ENCODE measurements at regions not wholly inside any gene's neighbourhood (a gene's known extent, or its start where the extent isn't known, plus 50 kb on each side); places are given as distances from the start of the nearest gene placed in this dataset.
"Not testable (repeated sequence)": the region's sequence is repeated elsewhere in the genome, so short reads cannot be mapped to it uniquely, and the experiment has no call there.

DNA sequence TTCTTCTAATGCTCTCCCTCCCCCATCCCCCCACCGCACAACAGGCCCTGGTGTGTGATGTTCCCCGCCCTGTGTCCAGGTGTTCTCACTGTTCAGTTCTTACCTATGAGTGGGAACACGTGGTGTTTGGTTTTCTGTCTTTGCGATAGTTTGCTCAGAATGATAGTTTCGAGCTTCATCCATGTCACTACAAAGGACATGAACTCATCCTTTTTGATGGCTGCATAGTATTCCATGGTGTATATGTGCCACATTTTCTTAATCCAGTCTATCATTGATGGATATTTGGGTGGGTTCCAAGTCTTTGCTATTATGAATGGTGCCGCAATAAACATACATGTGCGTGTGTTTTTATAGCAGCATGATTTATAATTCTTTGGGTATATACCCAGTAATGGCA lies 1005.5 kb upstream of the CDH10 start:
- TF ChIP-seq EZH2 (IDR thresholded peaks at IDR 0.05); POLR2AphosphoS5 (IDR thresholded peaks at IDR 0.05; ENCODE audit: borderline replicate concordance, low read depth, low read length): not testable (repeated sequence)

Measured in SK-N-MC (cell line).